ENCODE measurements at regions not wholly inside any gene's neighbourhood (a gene's known extent, or its start where the extent isn't known, plus 50 kb on each side); places are given as distances from the start of the nearest gene placed in this dataset.

DNA sequence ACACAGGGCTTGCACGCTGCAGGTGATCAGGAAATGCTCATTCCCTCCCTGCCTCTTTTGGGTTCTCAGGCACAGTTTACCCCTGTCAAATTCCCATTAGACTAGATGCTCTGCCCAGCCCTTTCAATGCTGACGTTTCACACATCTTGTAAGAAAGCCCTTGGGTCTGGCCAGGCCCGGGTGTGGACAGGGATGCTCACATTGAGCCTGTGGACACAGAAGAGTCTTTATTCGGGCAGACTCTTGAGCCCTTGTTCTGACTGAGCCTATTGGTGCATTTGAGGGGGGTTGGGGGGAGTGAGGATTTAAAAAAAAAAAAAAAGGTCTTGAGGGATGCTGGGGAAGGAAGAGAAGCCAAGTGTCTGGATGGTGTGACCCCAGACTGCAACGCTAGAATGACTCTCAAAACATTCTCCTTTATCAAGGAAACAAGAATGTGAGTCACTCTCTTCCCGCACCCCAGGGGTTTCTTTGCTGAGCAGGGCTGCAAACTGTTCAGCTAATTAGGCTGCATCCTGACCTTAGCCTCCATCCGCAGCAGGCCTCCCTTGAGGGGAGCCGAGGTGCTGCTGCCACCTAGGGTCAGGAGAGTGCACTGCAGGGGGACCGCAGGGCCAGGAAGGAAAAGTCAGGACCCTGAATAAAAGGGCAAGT lies 53.6 kb upstream of the TMEM72 start:
- TF ChIP-seq, protein P1, sequence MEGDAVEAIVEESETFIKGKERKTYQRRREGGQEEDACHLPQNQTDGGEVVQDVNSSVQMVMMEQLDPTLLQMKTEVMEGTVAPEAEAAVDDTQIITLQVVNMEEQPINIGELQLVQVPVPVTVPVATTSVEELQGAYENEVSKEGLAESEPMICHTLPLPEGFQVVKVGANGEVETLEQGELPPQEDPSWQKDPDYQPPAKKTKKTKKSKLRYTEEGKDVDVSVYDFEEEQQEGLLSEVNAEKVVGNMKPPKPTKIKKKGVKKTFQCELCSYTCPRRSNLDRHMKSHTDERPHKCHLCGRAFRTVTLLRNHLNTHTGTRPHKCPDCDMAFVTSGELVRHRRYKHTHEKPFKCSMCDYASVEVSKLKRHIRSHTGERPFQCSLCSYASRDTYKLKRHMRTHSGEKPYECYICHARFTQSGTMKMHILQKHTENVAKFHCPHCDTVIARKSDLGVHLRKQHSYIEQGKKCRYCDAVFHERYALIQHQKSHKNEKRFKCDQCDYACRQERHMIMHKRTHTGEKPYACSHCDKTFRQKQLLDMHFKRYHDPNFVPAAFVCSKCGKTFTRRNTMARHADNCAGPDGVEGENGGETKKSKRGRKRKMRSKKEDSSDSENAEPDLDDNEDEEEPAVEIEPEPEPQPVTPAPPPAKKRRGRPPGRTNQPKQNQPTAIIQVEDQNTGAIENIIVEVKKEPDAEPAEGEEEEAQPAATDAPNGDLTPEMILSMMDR (IDR thresholded peaks at IDR 0.05), result peak; percentile 93
- H3K4me3 ChIP-seq (ENCODE audit: low read length), result no peak overlapping the region
- intact Hi-C loops (cut with micrococcal nuclease), result loop anchor here (2.0 kb wide), 1 partner anchor 1187 kb away; no protein-coding TSS in a partner anchor
- H3K27ac ChIP-seq (ENCODE audit: low read length), result no peak overlapping the region
- H3K9me3 Mint-ChIP-seq, result no peaks in the 10 kb centered on the region
- 43% methylated on average over 9 of the region's 9 CpGs for WGBS (ENCODE audit: insufficient coverage)
- ATAC-seq (peak; percentile 71 to 96 (median 92)), DNase-seq (peak; percentile 44 to 68)
- H3K4me3 Mint-ChIP-seq, result no peak overlapping the region
- H3K36me3 Mint-ChIP-seq, result no peaks in the 10 kb centered on the region
- no peaks in the 10 kb centered on the region for H3K36me3 ChIP-seq (ENCODE audit: control insufficient read depth, insufficient read depth, low read length)
- no peaks in the 10 kb centered on the region for H3K4me1 ChIP-seq (ENCODE audit: control insufficient read depth, insufficient read depth, low read length)
- no peaks in the 10 kb centered on the region for H3K27me3 ChIP-seq (ENCODE audit: control insufficient read depth, insufficient read depth, low read length)
- no peaks in the 10 kb centered on the region for H3K4me1 Mint-ChIP-seq
- H3K27ac Mint-ChIP-seq, result no peak overlapping the region
- H3K27me3 Mint-ChIP-seq (ENCODE audit: low read depth in 2 of 2), result peaks cover 7% of the 10 kb centered on the region in 2 donors
- H3K9me3 ChIP-seq (ENCODE audit: control insufficient read depth, insufficient read depth, low read length), result no peaks in the 10 kb centered on the region

- ATAC-seq, result no peak
Observed at GRCh38 chr10:44858017-44858371, 53.1 kb upstream of the TMEM72 start.

GRCh38 chr10:44858988-44859387 lies 52.1 kb upstream of the TMEM72 start:
- intact Hi-C loops (cut with micrococcal nuclease), result no loop called here
- Mint-ChIP-seq H3K27ac (no peak overlapping the region), H3K4me1 (peaks cover 4 to 5% of the 10 kb centered on the region in 2 donors)

More at GRCh38 chr10:44858017-44858371, 53.1 kb upstream of the TMEM72 start:
- Histone ChIP-seq H3K27ac (ENCODE audit: low read length) (no peak overlapping the region), H3K36me3 (ENCODE audit: control insufficient read depth, insufficient read depth, low read length) (no peaks in the 10 kb centered on the region), H3K4me1 (ENCODE audit: control insufficient read depth, insufficient read depth, low read length) (no peaks in the 10 kb centered on the region), H3K9me3 (ENCODE audit: control insufficient read depth, insufficient read depth, low read length) (no peaks in the 10 kb centered on the region), H3K27me3 (ENCODE audit: control insufficient read depth, insufficient read depth, low read length) (no peaks in the 10 kb centered on the region), H3K4me3 (ENCODE audit: low read length) (no peak overlapping the region)
- WGBS (ENCODE audit: insufficient coverage), result 80% methylated on average over 5 of the region's 5 CpGs
- Mint-ChIP-seq H3K4me1 (no peaks in the 10 kb centered on the region), H3K27me3 (ENCODE audit: low read depth in 2 of 2) (peaks cover 9 to 12% of the 10 kb centered on the region in 2 donors), H3K27ac (no peak overlapping the region), H3K9me3 (no peaks in the 10 kb centered on the region), H3K36me3 (no peaks in the 10 kb centered on the region), H3K4me3 (no peak overlapping the region)
- intact Hi-C loops (cut with micrococcal nuclease), result no loop called here
- TF ChIP-seq, protein P1 (IDR thresholded peaks at IDR 0.05), result peak; percentile 17
- no peak for DNase-seq

More at GRCh38 chr10:44858988-44859387, 52.1 kb upstream of the TMEM72 start:
- Mint-ChIP-seq H3K9me3 (no peaks in the 10 kb centered on the region), H3K4me3 (no peak overlapping the region), H3K27me3 (ENCODE audit: low read depth in 2 of 2) (peaks cover 13 to 22% of the 10 kb centered on the region in 2 donors), H3K36me3 (no peaks in the 10 kb centered on the region)
- no peaks in the 10 kb centered on the region for H3K36me3 ChIP-seq (ENCODE audit: control insufficient read depth, insufficient read depth, low read length)
- peaks cover 2% of the 10 kb centered on the region for H3K27me3 ChIP-seq (ENCODE audit: control insufficient read depth, insufficient read depth, low read length)
- no peaks in the 10 kb centered on the region for H3K9me3 ChIP-seq (ENCODE audit: control insufficient read depth, insufficient read depth, low read length)
- H3K4me3 ChIP-seq (ENCODE audit: low read length), result no peak overlapping the region
- peaks cover 2% of the 10 kb centered on the region for H3K4me1 ChIP-seq (ENCODE audit: control insufficient read depth, insufficient read depth, low read length)
- no peak overlapping the region for H3K27ac ChIP-seq (ENCODE audit: low read length)
- ATAC-seq (no peak), DNase-seq (no peak)
- TF ChIP-seq, protein P1 (IDR thresholded peaks at IDR 0.05), result no peak

Data from natural killer cell (primary cell).